ENCODE measurements at regions not wholly inside any gene's neighbourhood (a gene's known extent, or its start where the extent isn't known, plus 50 kb on each side); places are given as distances from the start of the nearest gene placed in this dataset.

DNA sequence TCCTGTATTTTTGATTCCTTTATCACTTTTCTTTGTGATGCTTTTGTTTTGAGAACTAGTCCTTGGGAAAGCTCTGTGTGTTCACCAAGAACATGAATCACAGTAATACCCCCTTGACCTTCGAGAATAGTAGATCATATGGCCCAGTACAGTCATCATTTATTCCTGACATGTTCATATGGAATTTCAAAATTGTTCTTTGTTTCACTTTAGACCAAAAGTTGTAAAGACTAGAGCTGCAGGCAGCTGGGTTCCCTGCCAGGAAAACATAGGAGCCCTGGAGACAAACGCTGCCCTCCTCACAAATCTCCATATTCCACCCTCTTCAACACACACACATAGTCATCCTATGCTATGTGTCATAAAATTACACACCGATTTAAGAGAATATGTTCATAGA is 621.2 kb upstream of the EYS start:
- TF ChIP-seq TCF12 (IDR thresholded peaks at IDR 0.05; ENCODE audit: low read depth) (no peak), TAF1 (IDR thresholded peaks at IDR 0.05; ENCODE audit: low read depth) (no peak), RAD21 (IDR thresholded peaks at IDR 0.05; ENCODE audit: low read depth) (no peak), NFIC (IDR thresholded peaks at IDR 0.05) (no peak), FOXM1 (IDR thresholded peaks at IDR 0.05; ENCODE audit: borderline replicate concordance, low read depth) (no peak), EP300 (IDR thresholded peaks at IDR 0.05; ENCODE audit: borderline replicate concordance) (no peak), CEBPB (IDR thresholded peaks at IDR 0.05) (no peak)
- TF ChIP-seq, protein P1, sequence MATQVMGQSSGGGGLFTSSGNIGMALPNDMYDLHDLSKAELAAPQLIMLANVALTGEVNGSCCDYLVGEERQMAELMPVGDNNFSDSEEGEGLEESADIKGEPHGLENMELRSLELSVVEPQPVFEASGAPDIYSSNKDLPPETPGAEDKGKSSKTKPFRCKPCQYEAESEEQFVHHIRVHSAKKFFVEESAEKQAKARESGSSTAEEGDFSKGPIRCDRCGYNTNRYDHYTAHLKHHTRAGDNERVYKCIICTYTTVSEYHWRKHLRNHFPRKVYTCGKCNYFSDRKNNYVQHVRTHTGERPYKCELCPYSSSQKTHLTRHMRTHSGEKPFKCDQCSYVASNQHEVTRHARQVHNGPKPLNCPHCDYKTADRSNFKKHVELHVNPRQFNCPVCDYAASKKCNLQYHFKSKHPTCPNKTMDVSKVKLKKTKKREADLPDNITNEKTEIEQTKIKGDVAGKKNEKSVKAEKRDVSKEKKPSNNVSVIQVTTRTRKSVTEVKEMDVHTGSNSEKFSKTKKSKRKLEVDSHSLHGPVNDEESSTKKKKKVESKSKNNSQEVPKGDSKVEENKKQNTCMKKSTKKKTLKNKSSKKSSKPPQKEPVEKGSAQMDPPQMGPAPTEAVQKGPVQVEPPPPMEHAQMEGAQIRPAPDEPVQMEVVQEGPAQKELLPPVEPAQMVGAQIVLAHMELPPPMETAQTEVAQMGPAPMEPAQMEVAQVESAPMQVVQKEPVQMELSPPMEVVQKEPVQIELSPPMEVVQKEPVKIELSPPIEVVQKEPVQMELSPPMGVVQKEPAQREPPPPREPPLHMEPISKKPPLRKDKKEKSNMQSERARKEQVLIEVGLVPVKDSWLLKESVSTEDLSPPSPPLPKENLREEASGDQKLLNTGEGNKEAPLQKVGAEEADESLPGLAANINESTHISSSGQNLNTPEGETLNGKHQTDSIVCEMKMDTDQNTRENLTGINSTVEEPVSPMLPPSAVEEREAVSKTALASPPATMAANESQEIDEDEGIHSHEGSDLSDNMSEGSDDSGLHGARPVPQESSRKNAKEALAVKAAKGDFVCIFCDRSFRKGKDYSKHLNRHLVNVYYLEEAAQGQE (IDR thresholded peaks at IDR 0.05; ENCODE audit: low read depth) = no peak
- TF ChIP-seq, protein P2, sequence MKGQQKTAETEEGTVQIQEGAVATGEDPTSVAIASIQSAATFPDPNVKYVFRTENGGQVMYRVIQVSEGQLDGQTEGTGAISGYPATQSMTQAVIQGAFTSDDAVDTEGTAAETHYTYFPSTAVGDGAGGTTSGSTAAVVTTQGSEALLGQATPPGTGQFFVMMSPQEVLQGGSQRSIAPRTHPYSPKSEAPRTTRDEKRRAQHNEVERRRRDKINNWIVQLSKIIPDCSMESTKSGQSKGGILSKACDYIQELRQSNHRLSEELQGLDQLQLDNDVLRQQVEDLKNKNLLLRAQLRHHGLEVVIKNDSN (IDR thresholded peaks at IDR 0.05) = no peak
- TF ChIP-seq, protein P3, sequence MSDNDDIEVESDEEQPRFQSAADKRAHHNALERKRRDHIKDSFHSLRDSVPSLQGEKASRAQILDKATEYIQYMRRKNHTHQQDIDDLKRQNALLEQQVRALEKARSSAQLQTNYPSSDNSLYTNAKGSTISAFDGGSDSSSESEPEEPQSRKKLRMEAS (IDR thresholded peaks at IDR 0.05) = no peak

DNA sequence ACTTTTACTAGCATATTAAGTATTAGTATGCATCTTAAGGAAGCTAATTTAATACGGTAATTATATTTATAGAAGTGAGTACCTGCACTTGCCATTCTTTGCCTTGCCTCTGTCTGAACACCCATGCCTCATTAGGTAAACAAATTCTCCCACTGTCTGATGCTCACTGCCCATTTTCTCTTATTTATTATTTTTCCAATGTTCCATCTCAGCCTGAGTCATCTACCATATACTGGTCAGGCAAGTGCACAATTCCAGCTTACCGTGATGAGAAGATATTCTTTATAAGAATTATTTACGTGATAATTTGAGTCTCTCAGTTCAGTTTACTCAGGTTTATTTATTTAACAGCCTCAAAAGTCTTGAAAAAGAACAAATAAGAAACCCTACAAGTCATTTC is 619.2 kb upstream of the EYS start:
- TF ChIP-seq EP300 (IDR thresholded peaks at IDR 0.05; ENCODE audit: borderline replicate concordance) = no peak
- no peak for TF ChIP-seq CREB1 (IDR thresholded peaks at IDR 0.05; ENCODE audit: low read depth)
- TF ChIP-seq FOXM1 (IDR thresholded peaks at IDR 0.05; ENCODE audit: borderline replicate concordance, low read depth) = no peak
- TF ChIP-seq, protein P1 (IDR thresholded peaks at IDR 0.05; ENCODE audit: low read depth) = no peak
- TF ChIP-seq ZBTB7A (IDR thresholded peaks at IDR 0.05; ENCODE audit: low read depth) = no peak
- no peak for TF ChIP-seq TEAD4 (IDR thresholded peaks at IDR 0.05)
- no peak for TF ChIP-seq TCF12 (IDR thresholded peaks at IDR 0.05; ENCODE audit: low read depth)
- TF ChIP-seq, protein P2 (IDR thresholded peaks at IDR 0.05) = no peak
- no peak for TF ChIP-seq NFIC (IDR thresholded peaks at IDR 0.05)
- TF ChIP-seq, protein P3 (IDR thresholded peaks at IDR 0.05) = no peak
- no peak for TF ChIP-seq EGR1 (IDR thresholded peaks at IDR 0.05)
- no peak for TF ChIP-seq YY1 (IDR thresholded peaks at IDR 0.05; ENCODE audit: low read depth)
- no peak for TF ChIP-seq CEBPB (IDR thresholded peaks at IDR 0.05)
- TF ChIP-seq TAF1 (IDR thresholded peaks at IDR 0.05; ENCODE audit: low read depth) = no peak
- no peak for TF ChIP-seq RAD21 (IDR thresholded peaks at IDR 0.05; ENCODE audit: low read depth)

DNA sequence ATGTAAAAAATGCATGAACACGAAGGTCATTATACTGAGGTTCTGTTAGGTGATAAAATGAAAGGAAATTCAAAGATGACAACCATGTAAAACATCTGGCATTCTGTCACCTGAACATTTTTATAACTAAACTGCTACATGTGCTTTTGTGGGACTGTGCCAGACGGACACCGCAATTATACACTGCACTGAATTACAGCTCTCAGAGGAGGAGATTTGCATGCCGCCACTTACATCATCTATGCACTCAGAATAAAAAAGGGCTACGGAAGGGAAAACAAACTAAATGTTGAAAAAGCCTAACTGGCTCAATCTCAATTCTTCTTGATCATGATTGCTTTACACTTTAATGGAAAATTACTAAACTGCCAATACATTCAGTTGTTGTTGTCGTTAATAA is 614.0 kb upstream of the EYS start:
- no peak for TF ChIP-seq CEBPB (IDR thresholded peaks at IDR 0.05)
- no peak for TF ChIP-seq CREB1 (IDR thresholded peaks at IDR 0.05; ENCODE audit: low read depth)
- TF ChIP-seq NFIC (IDR thresholded peaks at IDR 0.05) = no peak
- TF ChIP-seq YY1 (IDR thresholded peaks at IDR 0.05; ENCODE audit: low read depth) = no peak
- no peak for TF ChIP-seq EGR1 (IDR thresholded peaks at IDR 0.05)

DNA sequence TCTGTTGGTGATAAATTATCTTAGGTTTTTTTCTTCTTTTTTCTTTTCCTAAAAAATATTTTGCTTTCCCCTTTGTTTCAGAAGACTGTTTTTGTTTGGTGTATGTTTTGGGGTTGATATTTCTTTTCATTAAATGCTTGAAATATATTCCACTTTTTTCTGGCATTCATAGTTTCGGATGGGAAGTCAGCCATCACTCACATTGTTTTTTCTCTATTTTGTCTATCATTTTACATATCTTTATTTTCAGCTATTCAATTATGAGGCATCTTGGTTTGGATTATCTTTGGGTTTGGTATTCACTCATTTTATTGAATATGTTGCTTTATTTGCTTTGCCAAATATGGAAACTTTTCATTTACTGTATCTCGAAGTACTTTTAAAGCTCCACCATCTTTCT is 600.5 kb upstream of the EYS start:
- TF ChIP-seq NFIC (IDR thresholded peaks at IDR 0.05) = no peak
- no peak for TF ChIP-seq CREB1 (IDR thresholded peaks at IDR 0.05; ENCODE audit: low read depth)
- no peak for TF ChIP-seq TEAD4 (IDR thresholded peaks at IDR 0.05)
- no peak for TF ChIP-seq EGR1 (IDR thresholded peaks at IDR 0.05)
- no peak for TF ChIP-seq EP300 (IDR thresholded peaks at IDR 0.05; ENCODE audit: borderline replicate concordance)
- no peak for TF ChIP-seq FOXM1 (IDR thresholded peaks at IDR 0.05; ENCODE audit: borderline replicate concordance, low read depth)

DNA sequence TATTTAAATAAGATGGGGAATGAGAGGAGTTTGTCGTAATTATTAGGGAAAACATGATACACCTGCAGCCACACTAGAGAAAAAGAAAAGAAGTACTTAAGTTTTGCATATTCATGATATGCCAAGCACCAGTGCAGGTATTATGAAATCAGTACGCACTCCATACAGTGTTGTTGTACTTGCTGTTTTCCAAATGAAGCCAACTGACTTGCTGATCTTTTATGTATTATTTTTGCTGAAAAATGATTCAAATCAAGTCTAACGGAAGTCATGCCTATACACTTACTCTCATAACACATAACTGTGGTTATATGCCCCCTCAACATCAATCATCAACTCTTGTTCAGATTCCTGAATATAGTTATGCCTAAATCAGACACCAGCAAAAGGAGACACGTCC is 584.9 kb upstream of the EYS start:
- TF ChIP-seq TCF12 (IDR thresholded peaks at IDR 0.05; ENCODE audit: low read depth) = no peak
- TF ChIP-seq, protein P1 (IDR thresholded peaks at IDR 0.05; ENCODE audit: low read depth) = no peak
- no peak for TF ChIP-seq FOXM1 (IDR thresholded peaks at IDR 0.05; ENCODE audit: borderline replicate concordance, low read depth)
- no peak for TF ChIP-seq EP300 (IDR thresholded peaks at IDR 0.05; ENCODE audit: borderline replicate concordance)
